CD14-positive monocyte (primary cell): ENCODE measurements at regions not wholly inside any gene's neighbourhood (a gene's known extent, or its start where the extent isn't known, plus 50 kb on each side); places are given as distances from the start of the nearest gene placed in this dataset.

Experiments
- DNase-seq, 3 donors: peaks; one replicate each; pipeline ENCODE4 v3.0.0-alpha.2; 2011 to 2022
- H2AFZ ChIP-seq: 2 replicates; pipeline ENCODE4 v1.6.0; 2012; ENCODE audit warnings: mild to moderate bottlenecking, low read depth, low read length, inconsistent platforms; ENCODE audit not compliant: insufficient read depth, poor library complexity, severe bottlenecking
- H3K27ac ChIP-seq, 2 donors: 1 replicate in 1 of 2; 2 replicates in 1 of 2; pipeline ENCODE4 v1.5.1; 2012 to 2013; ENCODE audit warnings: low read length in 2 of 2, control low read depth in 1 of 2, inconsistent platforms in 1 of 2, low read depth in 1 of 2, mild to moderate bottlenecking in 1 of 2
- H3K27me3 ChIP-seq, 2 donors: one replicate each; pipeline versions ENCODE4 v1.6.0 to v1.6.1; 2011 to 2013; ENCODE audit warnings: low read length in 2 of 2; ENCODE audit not compliant: control insufficient read depth in 2 of 2, insufficient read depth in 2 of 2
- H3K36me3 ChIP-seq, 2 donors: replicated peaks in 1 of 2; 1 replicate in 1 of 2; 2 replicates in 1 of 2; pipeline versions ENCODE4 v1.5.1 to v1.6.1; 2012 to 2013; ENCODE audit warnings: low read length in 2 of 2, control low read depth in 1 of 2, inconsistent platforms in 1 of 2, mild to moderate bottlenecking in 1 of 2; ENCODE audit not compliant: insufficient read depth in 2 of 2, control insufficient read depth in 1 of 2
- H3K4me1 ChIP-seq, 2 donors: 1 replicate in 1 of 2; 2 replicates in 1 of 2; pipeline versions ENCODE4 v1.5.1 to v1.6.1; 2012 to 2013; ENCODE audit warnings: low read length in 2 of 2, control low read depth in 1 of 2, inconsistent platforms in 1 of 2, mild to moderate bottlenecking in 1 of 2, moderate library complexity in 1 of 2; ENCODE audit not compliant: insufficient read depth in 2 of 2, control insufficient read depth in 1 of 2
- H3K4me2 ChIP-seq: replicated peaks from 2 replicates; pipeline ENCODE3; 2012; ENCODE audit warnings: low read length, moderate library complexity, mild to moderate bottlenecking; ENCODE audit not compliant: poor library complexity, severe bottlenecking; ENCODE audit errors: extremely low read depth
- H3K4me3 ChIP-seq, 3 experiments: fragments of 200-600 bp in 1 of 3; sonication (generic) in 1 of 3; replicated peaks in 1 of 3; 1 replicate in 2 of 3; 2 replicates in 1 of 3; pipeline ENCODE4 v1.5.1; 2011 to 2013; ENCODE audit warnings: low read length in 3 of 3, mild to moderate bottlenecking in 3 of 3, control low read depth in 2 of 3, low read depth in 2 of 3, inconsistent platforms in 1 of 3, moderate library complexity in 1 of 3
- H3K79me2 ChIP-seq: 2 replicates; pipeline ENCODE4 v1.6.0; 2012; ENCODE audit warnings: mild to moderate bottlenecking, control low read depth, inconsistent platforms, low read length, moderate library complexity; ENCODE audit not compliant: insufficient read depth
- H3K9ac ChIP-seq: 2 replicates; pipeline ENCODE4 v1.6.0; 2017; ENCODE audit warnings: low read length, mild to moderate bottlenecking; ENCODE audit not compliant: insufficient read depth, poor library complexity, severe bottlenecking
- H3K9me3 ChIP-seq, 2 donors: replicated peaks in 1 of 2; 1 replicate in 1 of 2; 2 replicates in 1 of 2; pipeline versions ENCODE4 v1.5.1 to v1.6.1; 2012 to 2013; ENCODE audit warnings: low read length in 2 of 2, control low read depth in 1 of 2; ENCODE audit not compliant: control insufficient read depth in 1 of 2, insufficient read depth in 1 of 2
- H4K20me1 ChIP-seq: 2 replicates; pipeline ENCODE4 v1.6.0; 2012; ENCODE audit warnings: mild to moderate bottlenecking, low read length, control low read depth, moderate library complexity; ENCODE audit not compliant: insufficient read depth
- H3K27ac Mint-ChIP-seq, 7 donors: one replicate each; pipeline ENCODE4 v1.8.0; 2020; ENCODE audit warnings: mild to moderate bottlenecking in 7 of 7, mixed read lengths in 7 of 7, moderate library complexity in 6 of 7, inconsistent platforms in 2 of 7
- H3K27me3 Mint-ChIP-seq, 3 donors: one replicate each; pipeline ENCODE4 v1.8.0; 2021 to 2022; ENCODE audit warnings: low read depth in 3 of 3, mild to moderate bottlenecking in 3 of 3, mixed read lengths in 3 of 3, moderate library complexity in 3 of 3, inconsistent platforms in 1 of 3
- H3K36me3 Mint-ChIP-seq, 2 donors: one replicate each; pipeline ENCODE4 v1.8.0; 2020; ENCODE audit warnings: mixed read lengths in 2 of 2, inconsistent platforms in 1 of 2, mild to moderate bottlenecking in 1 of 2
- H3K4me1 Mint-ChIP-seq: one replicate; pipeline ENCODE4 v1.8.0; 2020; ENCODE audit warnings: mild to moderate bottlenecking, mixed read lengths
- H3K4me3 Mint-ChIP-seq, 2 donors: one replicate each; pipeline ENCODE4 v1.8.0; 2020; ENCODE audit warnings: mild to moderate bottlenecking in 2 of 2, mixed read lengths in 2 of 2, moderate library complexity in 1 of 2
- H3K9me3 Mint-ChIP-seq, 7 donors: one replicate each; pipeline ENCODE4 v1.8.0; 2020 to 2022; ENCODE audit warnings: mixed read lengths in 7 of 7, mild to moderate bottlenecking in 6 of 7, moderate library complexity in 6 of 7, inconsistent platforms in 2 of 7
- WGBS: methylation state at CpG from one replicate; pipeline ENCODE4 v1.1.5; 2013; ENCODE audit warnings: missing lambda C conversion rate; ENCODE audit not compliant: insufficient coverage; 5-methylcytosine and 5-hydroxymethylcytosine counted together
- intact Hi-C, 2 donors: fragments of 100-400 bp; cut with micrococcal nuclease; formaldehyde crosslinking; loops; one replicate each; pipeline versions ENCODE4 v1.15.0 to v1.15.1; 2023
- TF ChIP-seq, protein P1 (sequence below): fragments of 200-600 bp; IDR thresholded peaks from one replicate; pipeline ENCODE4 v1.8.0; 2022; ENCODE audit warnings: antibody characterized with exemption, mild to moderate bottlenecking

DNA sequence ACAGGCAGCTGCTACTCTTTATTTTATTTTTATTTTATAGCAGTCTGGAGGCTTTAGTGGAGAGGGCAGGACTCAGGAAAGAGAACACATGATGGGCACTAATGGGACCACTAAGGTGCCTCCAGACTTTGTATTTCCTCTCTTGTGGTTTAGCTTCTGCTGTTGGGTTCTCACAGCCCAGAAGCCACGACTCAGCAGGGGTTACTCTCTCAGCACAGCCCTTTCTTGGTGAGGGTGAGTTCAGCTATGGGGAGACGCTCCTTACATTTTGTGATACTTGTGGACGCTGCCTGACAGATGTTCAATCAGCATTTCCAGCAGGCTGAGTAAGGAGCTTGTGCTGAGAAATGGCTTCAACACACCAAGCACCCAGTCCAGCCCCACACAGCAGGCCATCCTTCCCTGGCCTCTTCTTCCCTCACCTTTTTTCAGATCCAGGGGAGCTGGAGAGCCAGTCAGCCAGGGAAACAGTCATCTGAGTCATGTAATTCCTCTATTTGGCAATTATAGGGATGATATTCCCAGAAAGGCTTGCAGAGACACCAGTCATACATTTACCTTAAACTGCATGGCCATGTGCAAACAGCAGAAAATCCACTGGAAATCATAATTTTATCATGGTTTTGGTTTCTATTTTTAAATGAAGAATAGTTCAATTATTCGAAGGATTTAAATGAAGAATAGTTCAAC lies 53.2 kb upstream of the RAB3GAP2 start:
- no peak overlapping the region for H3K4me3 Mint-ChIP-seq
- Histone ChIP-seq H3K36me3 (no peaks in the 10 kb centered on the region), H3K79me2 (no peaks in the 10 kb centered on the region), H3K4me1 (peaks cover under 1% of the 10 kb centered on the region in 2 donors), H2AFZ (no peak overlapping the region), H3K27ac (no peak overlapping the region), H3K9ac (no peak overlapping the region), H3K27me3 (no peaks in the 10 kb centered on the region), H4K20me1 (no peaks in the 10 kb centered on the region), H3K9me3 (no peaks in the 10 kb centered on the region), H3K4me3 (no peak overlapping the region), H3K4me2 (no peak overlapping the region)
- no peaks in the 10 kb centered on the region for H3K36me3 Mint-ChIP-seq
- TF ChIP-seq, protein P1, sequence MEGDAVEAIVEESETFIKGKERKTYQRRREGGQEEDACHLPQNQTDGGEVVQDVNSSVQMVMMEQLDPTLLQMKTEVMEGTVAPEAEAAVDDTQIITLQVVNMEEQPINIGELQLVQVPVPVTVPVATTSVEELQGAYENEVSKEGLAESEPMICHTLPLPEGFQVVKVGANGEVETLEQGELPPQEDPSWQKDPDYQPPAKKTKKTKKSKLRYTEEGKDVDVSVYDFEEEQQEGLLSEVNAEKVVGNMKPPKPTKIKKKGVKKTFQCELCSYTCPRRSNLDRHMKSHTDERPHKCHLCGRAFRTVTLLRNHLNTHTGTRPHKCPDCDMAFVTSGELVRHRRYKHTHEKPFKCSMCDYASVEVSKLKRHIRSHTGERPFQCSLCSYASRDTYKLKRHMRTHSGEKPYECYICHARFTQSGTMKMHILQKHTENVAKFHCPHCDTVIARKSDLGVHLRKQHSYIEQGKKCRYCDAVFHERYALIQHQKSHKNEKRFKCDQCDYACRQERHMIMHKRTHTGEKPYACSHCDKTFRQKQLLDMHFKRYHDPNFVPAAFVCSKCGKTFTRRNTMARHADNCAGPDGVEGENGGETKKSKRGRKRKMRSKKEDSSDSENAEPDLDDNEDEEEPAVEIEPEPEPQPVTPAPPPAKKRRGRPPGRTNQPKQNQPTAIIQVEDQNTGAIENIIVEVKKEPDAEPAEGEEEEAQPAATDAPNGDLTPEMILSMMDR = no peak
- peaks cover 2 to 5% (median 3%) of the 10 kb centered on the region in 3 donors for H3K27me3 Mint-ChIP-seq
- peaks cover 0 to 4% (median 0%) of the 10 kb centered on the region in 7 donors for H3K9me3 Mint-ChIP-seq
- H3K27ac Mint-ChIP-seq = no peak overlapping the region
- peaks cover 6% of the 10 kb centered on the region for H3K4me1 Mint-ChIP-seq
- intact Hi-C loops = no loop called here
- WGBS = no CpG with 5 or more reads among the region's 4 CpGs
- DNase-seq = no peak

DNA sequence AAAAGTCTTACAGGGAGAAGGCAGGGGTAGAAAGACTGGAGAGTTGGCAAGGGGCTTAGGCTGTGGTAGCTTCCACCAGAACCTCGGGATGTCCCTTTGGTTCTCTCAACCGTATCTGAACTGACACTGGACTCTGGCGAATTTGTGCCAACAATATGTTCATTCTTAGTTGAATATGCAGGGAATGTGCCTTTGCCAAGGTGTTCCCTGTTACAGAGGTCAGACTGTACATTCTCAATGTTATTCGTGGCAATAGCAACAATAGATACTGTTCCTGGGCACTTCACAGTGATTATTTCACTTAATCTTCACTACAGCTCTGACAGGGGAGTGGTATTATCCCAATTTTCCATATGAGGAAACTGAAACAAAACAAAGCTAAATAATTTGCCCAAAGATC lies 51.5 kb upstream of the RAB3GAP2 start:
- TF ChIP-seq, protein P1 = no peak
- Mint-ChIP-seq H3K4me3 (no peak overlapping the region), H3K9me3 (peaks cover 0 to 4% (median 0%) of the 10 kb centered on the region in 7 donors), H3K27me3 (peaks cover 2 to 6% (median 5%) of the 10 kb centered on the region in 3 donors), H3K4me1 (no peaks in the 10 kb centered on the region), H3K36me3 (no peaks in the 10 kb centered on the region), H3K27ac (no peak overlapping the region)
- WGBS = 75% methylated on average over 3 of the region's 4 CpGs
- no peaks in the 10 kb centered on the region for H3K36me3 ChIP-seq
- no peak overlapping the region for H3K4me3 ChIP-seq
- H4K20me1 ChIP-seq = no peaks in the 10 kb centered on the region
- H3K4me1 ChIP-seq = no peaks in the 10 kb centered on the region
- no peak overlapping the region for H3K9ac ChIP-seq
- no peak overlapping the region for H3K4me2 ChIP-seq
- no peaks in the 10 kb centered on the region for H3K27me3 ChIP-seq
- H3K27ac ChIP-seq = no peak overlapping the region
- H2AFZ ChIP-seq = no peak overlapping the region
- H3K9me3 ChIP-seq = no peaks in the 10 kb centered on the region
- intact Hi-C loops = no loop called here
- no peaks in the 10 kb centered on the region for H3K79me2 ChIP-seq
- no peak for DNase-seq
